Left cardiac atrium (tissue), 4 donors: ENCODE measurements at regions not wholly inside any gene's neighbourhood (a gene's known extent, or its start where the extent isn't known, plus 50 kb on each side); places are given as distances from the start of the nearest gene placed in this dataset.

ENCODE experiments used
- ATAC-seq, 2 donors: fragments of 200-7000 bp; cut with Tn5 transposase; one replicate each; pipeline ENCODE4 v1.9.1; 2020; ENCODE audit warnings: mild to moderate bottlenecking in 2 of 2, moderate library complexity in 2 of 2
- DNase-seq: peaks from one replicate; pipeline ENCODE4 v3.0.0-alpha.2; 2020
- intact Hi-C, 2 donors: fragments of 100-400 bp; cut with DNase I; formaldehyde crosslinking; loops; one replicate each; pipeline versions ENCODE4 v1.14.1 to v1.15.1; 2022 to 2023
- donor health status: DM: no; HTN: yes; CAD: no.
- donor health status: DM: no; HTN: yes; CAD: no; lungs with severe emphysema.
- donor health status: DM: yes; HTN: yes; CAD: no.
- donor health status: Dilated cardiomyopathy.

GRCh38 chr5:106976363-106976762 is 694.4 kb downstream of the EFNA5 start:
- intact Hi-C loops, result no loop called here

GRCh38 chr5:106974272-106974671 is 696.5 kb downstream of the EFNA5 start:
- ATAC-seq (no peak), DNase-seq (no peak)
- intact Hi-C loops, result no loop called here

More at GRCh38 chr5:106976363-106976762, 694.4 kb downstream of the EFNA5 start:
- DNase-seq (no peak), ATAC-seq (no peak)

- no peak for DNase-seq
- intact Hi-C loops, result no loop called here
These were observed 703.9 kb downstream of the EFNA5 start for GRCh38 chr5:106966686-106967315.

GRCh38 chr5:106964132-106964531 is 706.6 kb downstream of the EFNA5 start:
- ATAC-seq, result peak in 1 of 2 donors; percentile 30

More at GRCh38 chr5:106966686-106967315, 703.9 kb downstream of the EFNA5 start:
- no peak for ATAC-seq

GRCh38 chr5:106963630-106964029 is 707.1 kb downstream of the EFNA5 start:
- ATAC-seq, result no peak
- no peak for DNase-seq
- intact Hi-C loops, result no loop called here

More at GRCh38 chr5:106964132-106964531, 706.6 kb downstream of the EFNA5 start:
- intact Hi-C loops, result no loop called here
- DNase-seq, result no peak

GRCh38 chr5:106962464-106963230 is 708.1 kb downstream of the EFNA5 start:
- DNase-seq (no peak), ATAC-seq (no peak)
- intact Hi-C loops, result no loop called here

- ATAC-seq (no peak), DNase-seq (no peak)
- intact Hi-C loops, result no loop called here
These were observed 711.4 kb downstream of the EFNA5 start for GRCh38 chr5:106959387-106959786.

GRCh38 chr5:106957336-106957735 is 713.4 kb downstream of the EFNA5 start:
- intact Hi-C loops, result no loop called here
- DNase-seq (no peak), ATAC-seq (no peak)

- intact Hi-C loops, result no loop called here
- DNase-seq, result no peak
These were observed 713.9 kb downstream of the EFNA5 start for GRCh38 chr5:106956886-106957285.

GRCh38 chr5:106956187-106956586 is 714.5 kb downstream of the EFNA5 start:
- no peak for DNase-seq
- no peak for ATAC-seq
- intact Hi-C loops, result no loop called here

More at GRCh38 chr5:106956886-106957285, 713.9 kb downstream of the EFNA5 start:
- ATAC-seq, result no peak

- DNase-seq (no peak), ATAC-seq (peak in 1 of 2 donors; percentile 49)
- intact Hi-C loops, result no loop called here
These were observed 729.8 kb downstream of the EFNA5 start for GRCh38 chr5:106940986-106941385.

GRCh38 chr5:106940301-106940846 is 730.4 kb downstream of the EFNA5 start:
- intact Hi-C loops, result no loop called here
- ATAC-seq, result no peak

GRCh38 chr5:106923409-106923808 is 747.3 kb downstream of the EFNA5 start:
- ATAC-seq, result no peak
- intact Hi-C loops, result no loop called here

More at GRCh38 chr5:106940301-106940846, 730.4 kb downstream of the EFNA5 start:
- no peak for DNase-seq

GRCh38 chr5:106921567-106921966 is 749.2 kb downstream of the EFNA5 start:
- intact Hi-C loops, result no loop called here
- no peak for ATAC-seq
- DNase-seq, result no peak

More at GRCh38 chr5:106923409-106923808, 747.3 kb downstream of the EFNA5 start:
- DNase-seq, result no peak

- DNase-seq, result no peak
- intact Hi-C loops, result no loop called here
- ATAC-seq, result no peak
These were observed 760.3 kb downstream of the EFNA5 start for GRCh38 chr5:106910486-106910885.

- ATAC-seq (no peak), DNase-seq (no peak)
- intact Hi-C loops, result no loop called here
These were observed 761.0 kb downstream of the EFNA5 start for GRCh38 chr5:106909716-106910115.

GRCh38 chr5:106907979-106908378 is 762.8 kb downstream of the EFNA5 start:
- ATAC-seq, result no peak
- DNase-seq, result no peak
- intact Hi-C loops, result no loop called here

- intact Hi-C loops, result no loop called here
- no peak for DNase-seq
- no peak for ATAC-seq
These were observed 764.5 kb downstream of the EFNA5 start for GRCh38 chr5:106906199-106906598.

- DNase-seq (no peak), ATAC-seq (no peak)
These were observed 775.8 kb downstream of the EFNA5 start for GRCh38 chr5:106894964-106895363.

GRCh38 chr5:106882035-106882434 is 788.7 kb downstream of the EFNA5 start:
- intact Hi-C loops, result no loop called here
- ATAC-seq, result no peak
- DNase-seq, result no peak

More at GRCh38 chr5:106894964-106895363, 775.8 kb downstream of the EFNA5 start:
- intact Hi-C loops, result no loop called here
